Chondrocyte (in vitro differentiated cells): ENCODE measurements at regions not wholly inside any gene's neighbourhood (a gene's known extent, or its start where the extent isn't known, plus 50 kb on each side); places are given as distances from the start of the nearest gene placed in this dataset.

ENCODE experiments used
- DNase-seq: peaks from one replicate; pipeline ENCODE4 v3.0.0; 2021; ENCODE audit warnings: mixed read lengths, low spot score
- H3K27ac Mint-ChIP-seq: one replicate; pipeline ENCODE4 v1.8.0; 2021; ENCODE audit warnings: mild to moderate bottlenecking, moderate library complexity, mixed read lengths; ENCODE audit not compliant: unreplicated experiment
- H3K27me3 Mint-ChIP-seq: 2 replicates; pipeline ENCODE4 v1.8.0; 2021; ENCODE audit warnings: low read depth, mixed read lengths
- H3K36me3 Mint-ChIP-seq: 2 replicates; pipeline ENCODE4 v1.8.0; 2021; ENCODE audit warnings: low read depth, mixed read lengths
- H3K4me1 Mint-ChIP-seq: 2 replicates; pipeline ENCODE4 v1.8.0; 2021; ENCODE audit warnings: low read depth, mild to moderate bottlenecking, mixed read lengths
- H3K4me3 Mint-ChIP-seq: one replicate; pipeline ENCODE4 v1.8.0; 2021; ENCODE audit warnings: mild to moderate bottlenecking, moderate library complexity, mixed read lengths; ENCODE audit not compliant: unreplicated experiment
- H3K9me3 Mint-ChIP-seq: 2 replicates; pipeline ENCODE4 v1.8.0; 2021; ENCODE audit warnings: low read depth, mixed read lengths
- TF ChIP-seq, protein P1 (sequence below): fragments of 200-600 bp; sonication (generic); IDR thresholded peaks from 2 replicates; pipeline ENCODE4 v1.5.0; 2021; ENCODE audit warnings: antibody characterized with exemption, mild to moderate bottlenecking, moderate library complexity

DNA sequence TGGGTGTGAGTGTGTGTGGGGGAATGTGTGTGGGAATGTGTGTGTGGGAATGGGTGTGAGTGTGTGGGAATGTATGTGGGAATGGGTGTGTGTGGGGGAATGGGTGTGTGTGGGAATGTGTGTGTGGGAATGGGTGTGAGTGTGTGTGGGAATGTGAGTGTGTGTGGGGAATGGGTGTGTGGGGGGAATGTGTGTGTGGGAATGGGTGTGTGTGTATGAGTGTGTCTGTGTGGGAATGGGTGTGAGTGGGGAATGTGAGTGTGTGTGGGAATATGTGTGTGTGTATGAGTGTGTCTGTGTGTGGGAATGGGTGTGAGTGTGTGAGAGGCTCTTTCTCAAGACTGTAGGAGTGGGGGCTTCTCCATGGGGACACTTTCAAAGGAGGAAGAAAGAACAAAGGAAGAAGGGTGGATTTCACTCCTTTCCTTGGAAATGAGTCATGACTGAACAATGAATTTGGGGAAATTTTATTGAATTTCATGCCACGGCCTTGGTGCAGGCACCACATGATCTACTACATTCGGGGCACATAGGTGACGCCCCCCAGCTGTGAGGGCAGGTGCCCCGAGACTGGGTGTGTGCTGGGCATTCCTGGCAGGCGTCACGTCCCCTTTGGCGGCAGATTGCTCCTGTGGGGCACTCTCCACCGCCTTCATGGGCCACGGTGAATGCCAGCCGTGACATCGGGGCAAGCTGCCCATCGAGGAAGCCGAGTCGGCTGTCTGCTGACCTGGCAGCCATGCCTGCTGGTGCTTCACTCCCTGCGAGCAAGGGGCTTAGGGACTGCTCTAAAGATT, 88.8 kb upstream of the INSIG1 start:
- Mint-ChIP-seq H3K4me3 (no peak overlapping the region), H3K4me1 (peaks cover 40% of the 10 kb centered on the region), H3K36me3 (no peaks in the 10 kb centered on the region), H3K27me3 (no peaks in the 10 kb centered on the region), H3K27ac (peak overlapping the region; percentile 74), H3K9me3 (no peaks in the 10 kb centered on the region)
- TF ChIP-seq, protein P1, sequence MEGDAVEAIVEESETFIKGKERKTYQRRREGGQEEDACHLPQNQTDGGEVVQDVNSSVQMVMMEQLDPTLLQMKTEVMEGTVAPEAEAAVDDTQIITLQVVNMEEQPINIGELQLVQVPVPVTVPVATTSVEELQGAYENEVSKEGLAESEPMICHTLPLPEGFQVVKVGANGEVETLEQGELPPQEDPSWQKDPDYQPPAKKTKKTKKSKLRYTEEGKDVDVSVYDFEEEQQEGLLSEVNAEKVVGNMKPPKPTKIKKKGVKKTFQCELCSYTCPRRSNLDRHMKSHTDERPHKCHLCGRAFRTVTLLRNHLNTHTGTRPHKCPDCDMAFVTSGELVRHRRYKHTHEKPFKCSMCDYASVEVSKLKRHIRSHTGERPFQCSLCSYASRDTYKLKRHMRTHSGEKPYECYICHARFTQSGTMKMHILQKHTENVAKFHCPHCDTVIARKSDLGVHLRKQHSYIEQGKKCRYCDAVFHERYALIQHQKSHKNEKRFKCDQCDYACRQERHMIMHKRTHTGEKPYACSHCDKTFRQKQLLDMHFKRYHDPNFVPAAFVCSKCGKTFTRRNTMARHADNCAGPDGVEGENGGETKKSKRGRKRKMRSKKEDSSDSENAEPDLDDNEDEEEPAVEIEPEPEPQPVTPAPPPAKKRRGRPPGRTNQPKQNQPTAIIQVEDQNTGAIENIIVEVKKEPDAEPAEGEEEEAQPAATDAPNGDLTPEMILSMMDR, result no peak
- DNase-seq, result no peak

DNA sequence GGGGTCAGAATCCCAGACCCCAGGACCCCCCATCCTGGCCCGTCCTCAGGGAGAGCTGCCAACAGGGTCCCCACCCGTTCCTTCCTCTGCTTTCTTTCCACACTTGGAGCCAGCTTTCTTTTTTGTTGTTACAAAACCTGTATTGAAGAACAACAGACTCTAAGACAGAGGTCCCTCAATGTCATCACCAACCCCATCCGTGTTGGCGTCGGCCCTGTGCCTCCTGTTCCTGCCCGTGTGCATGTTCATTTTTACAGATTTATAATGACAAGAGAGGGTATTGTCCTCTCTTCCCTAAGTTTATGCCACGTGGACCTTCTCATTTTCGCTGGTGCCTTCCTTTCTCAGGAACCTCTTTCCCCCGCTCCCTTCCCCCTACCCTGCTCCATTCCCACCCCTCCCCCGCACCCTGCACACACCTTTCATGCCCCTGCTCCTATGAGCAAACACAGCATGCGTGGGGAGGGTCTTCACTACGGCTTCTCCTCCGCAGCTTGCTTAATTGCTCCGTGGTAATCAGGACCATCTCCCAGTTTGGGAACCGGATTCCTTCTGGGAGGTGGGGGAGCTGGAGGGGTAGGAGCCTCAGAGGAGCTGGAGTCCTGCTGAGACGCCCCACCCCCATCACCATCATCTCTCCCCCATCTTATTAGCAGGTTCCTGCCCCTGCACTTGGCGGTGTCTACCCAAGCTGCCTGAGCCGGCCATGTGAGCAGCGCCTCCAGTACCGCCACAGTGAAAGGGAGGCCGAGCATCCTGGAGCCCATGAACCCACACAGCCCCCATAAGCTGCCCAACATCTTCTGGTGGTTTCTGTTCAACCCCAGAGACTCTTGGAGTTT, 88.0 kb upstream of the INSIG1 start:
- no peak overlapping the region for H3K27ac Mint-ChIP-seq
- no peaks in the 10 kb centered on the region for H3K36me3 Mint-ChIP-seq
- no peak overlapping the region for H3K4me3 Mint-ChIP-seq
- no peaks in the 10 kb centered on the region for H3K27me3 Mint-ChIP-seq
- TF ChIP-seq, protein P1, result no peak
- H3K4me1 Mint-ChIP-seq, result peaks cover 46% of the 10 kb centered on the region
- H3K9me3 Mint-ChIP-seq, result no peaks in the 10 kb centered on the region
- DNase-seq, result no peak

DNA sequence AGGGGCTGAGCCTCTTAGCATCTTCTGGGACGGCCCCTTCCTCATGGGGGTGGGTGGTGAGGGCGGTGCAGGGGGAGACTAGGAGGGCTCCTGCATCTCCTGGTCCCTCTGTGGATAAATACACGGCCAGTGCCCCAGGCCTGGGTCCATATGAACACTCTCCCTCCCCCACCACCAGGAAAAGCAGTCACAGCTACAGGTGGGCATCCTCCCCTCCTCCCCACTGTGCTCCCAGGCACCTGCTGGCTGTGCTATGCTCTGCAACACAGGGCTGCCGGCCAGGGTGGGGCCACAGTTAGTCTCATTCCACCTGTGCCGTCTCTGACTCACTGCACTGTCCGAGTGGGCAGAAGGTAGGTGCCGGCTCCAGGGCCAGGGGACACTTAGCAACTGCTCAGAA, 87.3 kb upstream of the INSIG1 start:
- TF ChIP-seq, protein P1, result no peak

DNA sequence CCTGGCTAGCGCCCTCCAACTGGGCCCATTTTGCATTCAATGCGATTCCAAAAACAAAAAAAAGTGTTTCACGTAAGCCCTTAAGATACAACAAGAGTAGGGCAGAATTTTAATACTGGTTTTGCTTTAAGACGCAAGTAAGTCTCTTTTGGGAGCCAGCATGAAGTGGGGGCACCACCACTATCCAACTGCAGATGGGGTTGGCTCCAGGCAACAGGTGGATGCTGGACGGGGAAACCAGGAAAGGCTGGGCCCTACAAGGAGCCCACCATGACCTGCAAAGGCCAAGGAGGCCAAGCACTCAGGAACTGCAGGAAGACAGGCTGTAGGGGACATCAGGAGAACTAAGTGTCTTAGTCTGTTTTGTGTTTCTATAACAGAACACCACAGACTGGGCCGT, 86.5 kb upstream of the INSIG1 start:
- peaks cover 35% of the 10 kb centered on the region for H3K4me1 Mint-ChIP-seq
- TF ChIP-seq, protein P1, result no peak
- no peaks in the 10 kb centered on the region for H3K9me3 Mint-ChIP-seq
- DNase-seq, result no peak
- no peak overlapping the region for H3K27ac Mint-ChIP-seq
- H3K36me3 Mint-ChIP-seq, result no peaks in the 10 kb centered on the region
- H3K4me3 Mint-ChIP-seq, result no peak overlapping the region
- H3K27me3 Mint-ChIP-seq, result no peaks in the 10 kb centered on the region

More for the DNA sequence above, 87.3 kb upstream of the INSIG1 start:
- H3K36me3 Mint-ChIP-seq, result no peaks in the 10 kb centered on the region
- H3K27me3 Mint-ChIP-seq, result no peaks in the 10 kb centered on the region
- peaks cover 42% of the 10 kb centered on the region for H3K4me1 Mint-ChIP-seq
- no peak overlapping the region for H3K4me3 Mint-ChIP-seq
- H3K27ac Mint-ChIP-seq, result no peak overlapping the region
- H3K9me3 Mint-ChIP-seq, result no peaks in the 10 kb centered on the region
- DNase-seq, result no peak

DNA sequence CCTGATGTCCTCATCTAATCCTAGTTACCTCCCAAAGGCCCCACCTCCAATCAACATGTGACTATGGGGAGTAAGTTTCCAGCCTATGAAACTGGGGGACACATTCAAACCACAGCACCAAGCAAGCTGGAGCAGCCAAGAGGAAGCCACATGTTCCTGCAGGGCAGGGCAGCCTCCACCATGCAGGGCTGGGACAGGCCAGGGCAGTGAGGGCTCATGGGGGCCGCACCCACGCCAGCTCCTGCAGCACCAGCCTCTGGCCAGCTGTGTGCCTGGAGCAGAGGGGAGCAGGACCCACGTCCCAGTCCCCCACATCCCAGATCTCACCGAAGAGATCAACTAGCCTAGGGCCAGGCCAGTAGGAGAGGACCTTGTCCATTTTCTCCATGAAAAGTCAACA, 85.9 kb upstream of the INSIG1 start:
- H3K4me1 Mint-ChIP-seq, result peaks cover 29% of the 10 kb centered on the region
- H3K27ac Mint-ChIP-seq, result no peak overlapping the region
- H3K27me3 Mint-ChIP-seq, result no peaks in the 10 kb centered on the region

More for the DNA sequence above, 85.9 kb upstream of the INSIG1 start:
- peak; percentile 72 for DNase-seq
- H3K4me3 Mint-ChIP-seq, result no peak overlapping the region
- TF ChIP-seq, protein P1, result no peak
- no peaks in the 10 kb centered on the region for H3K36me3 Mint-ChIP-seq
- no peaks in the 10 kb centered on the region for H3K9me3 Mint-ChIP-seq
